HepG2 (cell line): ENCODE measurements at regions not wholly inside any gene's neighbourhood (a gene's known extent, or its start where the extent isn't known, plus 50 kb on each side); places are given as distances from the start of the nearest gene placed in this dataset.
"Not testable (repeated sequence)": the region's sequence is repeated elsewhere in the genome, so short reads cannot be mapped to it uniquely, and the experiment has no call there.

ENCODE experiments used
- CEBPZ ChIP-seq: IDR thresholded peaks from 2 replicates; pipeline ENCODE4 v1.6.1; 2012; ENCODE audit warnings: low read length, improper control_type of control experiment
- CTCF ChIP-seq: sonication (generic); formaldehyde crosslinking; IDR thresholded peaks from 2 replicates; pipeline ENCODE4 v1.5.0; 2020; ENCODE audit warnings: mild to moderate bottlenecking, missing genetic modification reagents, moderate library complexity
- FOXM1 ChIP-seq: sonication (generic); formaldehyde crosslinking; IDR thresholded peaks from 2 replicates; pipeline ENCODE4 v1.5.0; 2020; ENCODE audit warnings: missing genetic modification reagents
- MAZ ChIP-seq, 2 experiments: sonication (generic) in 1 of 2; formaldehyde crosslinking in 1 of 2; IDR thresholded peaks; 2 replicates each; pipeline versions ENCODE4 v1.5.0 to v1.6.1; 2012 to 2020; ENCODE audit warnings: low read depth in 2 of 2, mild to moderate bottlenecking in 2 of 2, borderline replicate concordance in 1 of 2, improper control_type of control experiment in 1 of 2, low read length in 1 of 2, missing genetic modification reagents in 1 of 2, moderate library complexity in 1 of 2
- MXI1 ChIP-seq: IDR thresholded peaks from 3 replicates; pipeline ENCODE4 v1.6.1; 2012; ENCODE audit warnings: low read depth, low read length, inconsistent platforms, borderline replicate concordance
- NCOA2 ChIP-seq: sonication (generic); formaldehyde crosslinking; IDR thresholded peaks from 2 replicates; pipeline ENCODE4 v1.8.0; 2022; ENCODE audit warnings: inconsistent platforms
- POLR2AphosphoS5 ChIP-seq: IDR thresholded peaks from 2 replicates; pipeline ENCODE4 v1.6.1; 2012; ENCODE audit warnings: low read depth, low read length
- RAD51 ChIP-seq: fragments of 450-650 bp; IDR thresholded peaks from 2 replicates; pipeline ENCODE4 v1.6.1; 2016; ENCODE audit warnings: borderline replicate concordance
- TGIF2 ChIP-seq: IDR thresholded peaks from 2 replicates; pipeline ENCODE4 v1.6.1; 2016; ENCODE audit warnings: control low read depth, missing compliant biosample characterization
- ZMAT3 ChIP-seq: sonication (generic); formaldehyde crosslinking; conservative IDR thresholded peaks from 2 replicates; pipeline ENCODE4 v1.7.0; 2021; ENCODE audit warnings: missing genetic modification reagents
- ZNF138 ChIP-seq: sonication (generic); formaldehyde crosslinking; IDR thresholded peaks from 2 replicates; pipeline ENCODE4 v1.5.0; 2020; ENCODE audit warnings: mild to moderate bottlenecking, low read depth, missing genetic modification reagents
- ZNF468 ChIP-seq: sonication (generic); formaldehyde crosslinking; IDR thresholded peaks from 2 replicates; pipeline ENCODE4 v1.8.0; 2022; ENCODE audit warnings: mild to moderate bottlenecking, moderate library complexity, missing genetic modification reagents

GRCh38 chr3:75285531-75286148 lies 378.5 kb upstream of the FRG2C start:
- not testable (repeated sequence) for TF ChIP-seq CEBPZ; ZNF138 (CRISPR knock-in tag); TGIF2; NCOA2 (CRISPR knock-in tag); MXI1; POLR2AphosphoS5; RAD51; MAZ (IDR thresholded peaks at IDR 0.05; ENCODE audit: borderline replicate concordance, low read depth, low read length); MAZ (CRISPR knock-in tag; IDR thresholded peaks at IDR 0.05; ENCODE audit: low read depth); FOXM1 (CRISPR knock-in tag); ZNF468 (CRISPR knock-in tag); ZMAT3; CTCF (CRISPR knock-in tag)
